ENCODE measurements at regions not wholly inside any gene's neighbourhood (a gene's known extent, or its start where the extent isn't known, plus 50 kb on each side); places are given as distances from the start of the nearest gene placed in this dataset.

DNA sequence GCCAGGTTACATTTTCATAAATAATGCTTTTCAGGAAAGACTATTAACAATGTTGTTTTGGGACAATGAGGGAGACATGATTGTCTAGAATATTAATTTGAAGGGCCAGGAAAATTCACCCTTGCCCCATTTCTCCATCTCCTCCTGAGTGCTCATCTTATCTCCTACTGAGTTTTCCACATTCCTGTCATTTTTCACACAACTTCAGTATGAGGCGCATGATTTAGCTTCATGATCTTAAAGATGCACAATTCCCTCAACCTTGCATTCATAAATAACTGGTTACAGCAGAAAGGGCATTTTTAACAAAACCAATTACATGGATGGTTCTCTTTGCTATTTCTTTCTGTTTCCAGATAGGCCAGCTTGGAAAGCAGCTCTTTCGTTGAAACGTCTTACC is 1699.2 kb upstream of the IGFBP7 start:
- no peaks in the 10 kb centered on the region for H3K36me3 ChIP-seq (ENCODE audit: insufficient read depth, low read length)
- no peak overlapping the region for H3K9ac ChIP-seq (ENCODE audit: low read length)
- no peaks in the 10 kb centered on the region for H3K9me3 ChIP-seq (ENCODE audit: low read length)
- H3K4me3 ChIP-seq (ENCODE audit: low read length): no peak overlapping the region
- H4K20me1 ChIP-seq (ENCODE audit: insufficient read depth): no peaks in the 10 kb centered on the region
- no peak overlapping the region for H3K27ac ChIP-seq (ENCODE audit: low read length)
- H3K9me2 ChIP-seq (ENCODE audit: insufficient read depth, low read length): no peaks in the 10 kb centered on the region
- no peaks in the 10 kb centered on the region for H3K27me3 ChIP-seq (ENCODE audit: insufficient read depth, low read depth, low read length)
- TF ChIP-seq TAF1 (IDR thresholded peaks at IDR 0.05; ENCODE audit: low read depth): no peak
- no peaks in the 10 kb centered on the region for H3F3A ChIP-seq (ENCODE audit: insufficient read depth, low read length, poor library complexity, severe bottlenecking)
- no peaks in the 10 kb centered on the region for H3K79me2 ChIP-seq (replicated peaks; ENCODE audit: insufficient read depth, low read length)
- H2AFZ ChIP-seq (ENCODE audit: low read depth, low read length): no peak overlapping the region
- H3K4me2 ChIP-seq (ENCODE audit: low read length): no peak overlapping the region

DNA sequence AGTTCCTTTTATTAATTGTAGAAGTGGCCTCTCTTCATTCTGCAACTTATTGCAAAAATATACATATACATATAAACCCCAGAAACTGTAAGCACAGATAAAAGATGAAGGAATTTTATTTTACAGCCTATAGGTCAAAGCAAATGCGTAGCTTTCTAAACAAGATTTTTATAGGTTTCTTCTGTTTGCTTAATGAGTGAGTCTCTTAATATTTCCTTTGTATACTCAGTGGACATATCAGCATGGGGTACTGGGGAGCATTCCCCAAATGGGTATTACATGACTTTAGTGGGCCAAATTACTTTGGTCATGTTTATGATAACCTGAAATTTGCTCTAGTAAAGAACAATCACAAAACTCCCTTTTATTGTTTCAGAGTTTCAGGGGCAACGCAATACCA is 1698.6 kb upstream of the IGFBP7 start:
- H3K4me2 ChIP-seq (ENCODE audit: low read length): no peak overlapping the region
- TF ChIP-seq SMC3 (conservative IDR thresholded peaks at IDR 0.05; ENCODE audit: poor library complexity) (no peak), EP300 (conservative IDR thresholded peaks at IDR 0.05; ENCODE audit: poor library complexity, severe bottlenecking) (no peak)
- TF ChIP-seq, protein P1, sequence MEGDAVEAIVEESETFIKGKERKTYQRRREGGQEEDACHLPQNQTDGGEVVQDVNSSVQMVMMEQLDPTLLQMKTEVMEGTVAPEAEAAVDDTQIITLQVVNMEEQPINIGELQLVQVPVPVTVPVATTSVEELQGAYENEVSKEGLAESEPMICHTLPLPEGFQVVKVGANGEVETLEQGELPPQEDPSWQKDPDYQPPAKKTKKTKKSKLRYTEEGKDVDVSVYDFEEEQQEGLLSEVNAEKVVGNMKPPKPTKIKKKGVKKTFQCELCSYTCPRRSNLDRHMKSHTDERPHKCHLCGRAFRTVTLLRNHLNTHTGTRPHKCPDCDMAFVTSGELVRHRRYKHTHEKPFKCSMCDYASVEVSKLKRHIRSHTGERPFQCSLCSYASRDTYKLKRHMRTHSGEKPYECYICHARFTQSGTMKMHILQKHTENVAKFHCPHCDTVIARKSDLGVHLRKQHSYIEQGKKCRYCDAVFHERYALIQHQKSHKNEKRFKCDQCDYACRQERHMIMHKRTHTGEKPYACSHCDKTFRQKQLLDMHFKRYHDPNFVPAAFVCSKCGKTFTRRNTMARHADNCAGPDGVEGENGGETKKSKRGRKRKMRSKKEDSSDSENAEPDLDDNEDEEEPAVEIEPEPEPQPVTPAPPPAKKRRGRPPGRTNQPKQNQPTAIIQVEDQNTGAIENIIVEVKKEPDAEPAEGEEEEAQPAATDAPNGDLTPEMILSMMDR (IDR thresholded peaks at IDR 0.05; ENCODE audit: poor library complexity, severe bottlenecking): no peak
- no peak overlapping the region for H3K4me3 ChIP-seq (ENCODE audit: low read length)
- H2AFZ ChIP-seq (ENCODE audit: low read depth, low read length): no peak overlapping the region
- H3K9me3 ChIP-seq (ENCODE audit: low read length): no peaks in the 10 kb centered on the region
- no peak overlapping the region for H3K9ac ChIP-seq (ENCODE audit: low read length)
- no peaks in the 10 kb centered on the region for H3K79me2 ChIP-seq (replicated peaks; ENCODE audit: insufficient read depth, low read length)
- H3F3A ChIP-seq (ENCODE audit: insufficient read depth, low read length, poor library complexity, severe bottlenecking): no peaks in the 10 kb centered on the region
- no peaks in the 10 kb centered on the region for H3K9me2 ChIP-seq (ENCODE audit: insufficient read depth, low read length)
- H3K27me3 ChIP-seq (ENCODE audit: insufficient read depth, low read depth, low read length): no peaks in the 10 kb centered on the region
- H3K27ac ChIP-seq (ENCODE audit: low read length): no peak overlapping the region
- no peaks in the 10 kb centered on the region for H4K20me1 ChIP-seq (ENCODE audit: insufficient read depth)
- H3K36me3 ChIP-seq (ENCODE audit: insufficient read depth, low read length): no peaks in the 10 kb centered on the region

DNA sequence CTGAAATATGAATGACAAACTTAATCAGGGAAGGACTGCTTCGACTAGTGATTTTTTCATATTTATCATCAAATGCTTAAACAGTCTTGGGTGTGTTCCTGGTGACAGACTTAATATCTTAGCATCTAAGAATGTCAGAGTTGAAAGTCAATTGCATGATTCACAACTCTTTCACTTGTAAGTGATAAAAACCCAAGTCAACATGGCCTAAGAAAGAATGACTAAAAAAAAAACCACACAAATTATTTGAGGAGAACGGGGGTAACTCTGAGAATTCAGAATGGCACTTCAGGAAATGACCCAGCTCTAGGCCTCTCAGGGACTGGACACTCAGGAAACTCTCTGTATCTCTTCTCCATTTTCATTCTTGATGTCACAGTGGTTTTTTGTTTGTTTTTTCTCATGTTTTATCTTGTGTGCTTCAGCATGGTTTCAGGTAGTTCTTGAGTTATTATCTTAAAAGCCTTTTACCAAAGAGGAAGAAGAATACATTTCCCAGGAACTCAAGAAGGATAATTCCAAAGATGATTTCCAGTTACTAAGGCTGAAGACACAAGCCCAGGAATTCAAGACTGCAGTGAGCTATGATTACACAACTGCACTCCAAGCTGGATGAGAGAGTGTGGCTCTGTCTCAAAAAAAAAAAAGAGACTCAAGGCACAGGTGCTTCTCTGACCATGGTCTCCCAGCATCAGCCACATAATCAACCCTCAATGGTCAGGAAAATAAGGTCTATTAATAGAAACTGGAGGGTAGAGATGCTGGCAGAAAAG is 1697.8 kb upstream of the IGFBP7 start:
- H3K27ac ChIP-seq (ENCODE audit: low read length): no peak overlapping the region
- H3K9me2 ChIP-seq (ENCODE audit: insufficient read depth, low read length): no peaks in the 10 kb centered on the region
- H3K9ac ChIP-seq (ENCODE audit: low read length): no peak overlapping the region
- H3K27me3 ChIP-seq (ENCODE audit: insufficient read depth, low read depth, low read length): no peaks in the 10 kb centered on the region
- no peak overlapping the region for H3K4me2 ChIP-seq (ENCODE audit: low read length)
- H3K36me3 ChIP-seq (ENCODE audit: insufficient read depth, low read length): no peaks in the 10 kb centered on the region
- no peaks in the 10 kb centered on the region for H3F3A ChIP-seq (ENCODE audit: insufficient read depth, low read length, poor library complexity, severe bottlenecking)
- H3K9me3 ChIP-seq (ENCODE audit: low read length): no peaks in the 10 kb centered on the region
- H3K79me2 ChIP-seq (replicated peaks; ENCODE audit: insufficient read depth, low read length): no peaks in the 10 kb centered on the region
- no peak overlapping the region for H2AFZ ChIP-seq (ENCODE audit: low read depth, low read length)
- TF ChIP-seq EP300 (conservative IDR thresholded peaks at IDR 0.05; ENCODE audit: poor library complexity, severe bottlenecking) (no peak), EZH2 (IDR thresholded peaks at IDR 0.05; ENCODE audit: borderline replicate concordance, insufficient read depth, low read length, poor library complexity, severe bottlenecking) (no peak), MXI1 (conservative IDR thresholded peaks at IDR 0.05; ENCODE audit: poor library complexity, severe bottlenecking) (no peak), POLR2AphosphoS5 (IDR thresholded peaks at IDR 0.05) (no peak), SMC3 (conservative IDR thresholded peaks at IDR 0.05; ENCODE audit: poor library complexity) (no peak), TAF1 (IDR thresholded peaks at IDR 0.05; ENCODE audit: low read depth) (no peak), RAD21 (conservative IDR thresholded peaks at IDR 0.05) (no peak)
- TF ChIP-seq, protein P1 (IDR thresholded peaks at IDR 0.05; ENCODE audit: poor library complexity, severe bottlenecking): no peak
- TF ChIP-seq, protein P2, sequence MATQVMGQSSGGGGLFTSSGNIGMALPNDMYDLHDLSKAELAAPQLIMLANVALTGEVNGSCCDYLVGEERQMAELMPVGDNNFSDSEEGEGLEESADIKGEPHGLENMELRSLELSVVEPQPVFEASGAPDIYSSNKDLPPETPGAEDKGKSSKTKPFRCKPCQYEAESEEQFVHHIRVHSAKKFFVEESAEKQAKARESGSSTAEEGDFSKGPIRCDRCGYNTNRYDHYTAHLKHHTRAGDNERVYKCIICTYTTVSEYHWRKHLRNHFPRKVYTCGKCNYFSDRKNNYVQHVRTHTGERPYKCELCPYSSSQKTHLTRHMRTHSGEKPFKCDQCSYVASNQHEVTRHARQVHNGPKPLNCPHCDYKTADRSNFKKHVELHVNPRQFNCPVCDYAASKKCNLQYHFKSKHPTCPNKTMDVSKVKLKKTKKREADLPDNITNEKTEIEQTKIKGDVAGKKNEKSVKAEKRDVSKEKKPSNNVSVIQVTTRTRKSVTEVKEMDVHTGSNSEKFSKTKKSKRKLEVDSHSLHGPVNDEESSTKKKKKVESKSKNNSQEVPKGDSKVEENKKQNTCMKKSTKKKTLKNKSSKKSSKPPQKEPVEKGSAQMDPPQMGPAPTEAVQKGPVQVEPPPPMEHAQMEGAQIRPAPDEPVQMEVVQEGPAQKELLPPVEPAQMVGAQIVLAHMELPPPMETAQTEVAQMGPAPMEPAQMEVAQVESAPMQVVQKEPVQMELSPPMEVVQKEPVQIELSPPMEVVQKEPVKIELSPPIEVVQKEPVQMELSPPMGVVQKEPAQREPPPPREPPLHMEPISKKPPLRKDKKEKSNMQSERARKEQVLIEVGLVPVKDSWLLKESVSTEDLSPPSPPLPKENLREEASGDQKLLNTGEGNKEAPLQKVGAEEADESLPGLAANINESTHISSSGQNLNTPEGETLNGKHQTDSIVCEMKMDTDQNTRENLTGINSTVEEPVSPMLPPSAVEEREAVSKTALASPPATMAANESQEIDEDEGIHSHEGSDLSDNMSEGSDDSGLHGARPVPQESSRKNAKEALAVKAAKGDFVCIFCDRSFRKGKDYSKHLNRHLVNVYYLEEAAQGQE (IDR thresholded peaks at IDR 0.05; ENCODE audit: borderline replicate concordance): no peak
- H3K4me3 ChIP-seq (ENCODE audit: low read length): no peak overlapping the region
- H4K20me1 ChIP-seq (ENCODE audit: insufficient read depth): no peaks in the 10 kb centered on the region
